ENCODE measurements at regions not wholly inside any gene's neighbourhood (a gene's known extent, or its start where the extent isn't known, plus 50 kb on each side); places are given as distances from the start of the nearest gene placed in this dataset.

GRCh38 chrX:81876437-81876836 is 674.5 kb downstream of the SH3BGRL start:
- TF ChIP-seq CTCF (conservative IDR thresholded peaks at IDR 0.05; ENCODE audit: low read depth, low read length), result no peak
- no peak for TF ChIP-seq EZH2 (IDR thresholded peaks at IDR 0.05; ENCODE audit: borderline replicate concordance, low read depth, low read length, poor library complexity, severe bottlenecking)
